ENCODE measurements at regions not wholly inside any gene's neighbourhood (a gene's known extent, or its start where the extent isn't known, plus 50 kb on each side); places are given as distances from the start of the nearest gene placed in this dataset.

DNA sequence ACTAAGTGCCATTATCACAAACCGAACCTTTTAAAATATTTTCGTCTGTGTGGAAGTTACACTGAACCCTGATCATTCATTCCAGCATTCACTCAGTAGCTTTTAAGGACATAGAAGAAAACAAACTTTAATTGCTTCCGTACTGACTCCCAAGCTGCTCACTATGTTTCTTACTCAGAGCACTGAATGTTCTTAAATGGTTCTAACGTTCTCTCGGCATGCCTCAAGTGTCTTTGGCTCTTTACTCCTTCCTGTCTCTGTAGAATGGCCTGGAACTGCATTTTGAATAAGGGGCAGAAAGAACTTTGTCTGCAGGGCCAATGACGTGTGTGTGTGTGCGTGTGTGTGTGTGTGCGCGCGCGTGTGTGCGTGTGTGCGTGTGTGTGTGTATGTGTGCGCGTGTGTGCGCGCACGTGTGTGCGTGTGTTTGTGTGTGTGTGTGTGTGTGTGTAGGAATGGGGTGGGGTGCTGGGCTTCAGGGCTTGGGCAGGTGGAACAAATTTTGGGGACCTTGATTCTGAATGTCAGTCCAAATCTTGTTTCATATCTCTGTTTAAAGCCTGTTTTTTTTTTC, 50.5 kb upstream of the PAQR3 start:
- ChIA-PET POLR2A (no interaction called here), CTCF (interaction anchor here (0.5 to 0.8 kb wide), 2 partner anchors 28 to 39 kb away, joined by 3 read pairs; no protein-coding TSS in a partner anchor)
- BruUV-seq (replicated peaks) = no TSS peak
- Mint-ChIP-seq H3K27me3 (ENCODE audit: insufficient read depth, unreplicated experiment) (peaks cover 13% of the 10 kb centered on the region), H3K4me1 (ENCODE audit: insufficient read depth, unreplicated experiment) (no peaks in the 10 kb centered on the region), H3K27ac (ENCODE audit: low read depth, unreplicated experiment) (no peak overlapping the region), H3K36me3 (ENCODE audit: insufficient read depth, unreplicated experiment) (no peaks in the 10 kb centered on the region), H3K4me3 (ENCODE audit: unreplicated experiment) (no peak overlapping the region), H3K9me3 (ENCODE audit: unreplicated experiment) (no peaks in the 10 kb centered on the region)
- no peak for TF ChIP-seq CTCF (IDR thresholded peaks at IDR 0.05; ENCODE audit: unreplicated experiment)
- DNase-seq (ENCODE audit: unreplicated experiment) = no peak
- intact Hi-C loops (cut with micrococcal nuclease) = no loop called here

All from MCF 10A (cell line).